Astrocyte of the cerebellum (primary cell): ENCODE measurements at regions not wholly inside any gene's neighbourhood (a gene's known extent, or its start where the extent isn't known, plus 50 kb on each side); places are given as distances from the start of the nearest gene placed in this dataset.

Source experiments
- DNase-seq: peaks from one replicate; pipeline ENCODE4 v3.0.0-alpha.2; 2011; ENCODE audit warnings: low read depth
- H3K4me3 ChIP-seq: 2 replicates; pipeline ENCODE4 v1.5.1; 2011; ENCODE audit warnings: mild to moderate bottlenecking, low read depth, low read length, moderate library complexity
- CTCF ChIP-seq: IDR thresholded peaks from 2 replicates; pipeline ENCODE4 v1.5.1; 2012; ENCODE audit warnings: low read length, low read depth, moderate library complexity, mild to moderate bottlenecking; ENCODE audit errors: missing control alignments
- in situ Hi-C: cut with HindIII; loops from 2 replicates; pipeline ENCODE4 v1.10.0; 2017; ENCODE audit warnings: low sequenced_read_pairs

- no peak for TF ChIP-seq CTCF
- in situ Hi-C loops, result no loop called here
- no peak for DNase-seq
- H3K4me3 ChIP-seq, result no peak overlapping the region
Measured at GRCh38 chr16:79929260-79929965, 328.9 kb upstream of the MAF start.

DNA sequence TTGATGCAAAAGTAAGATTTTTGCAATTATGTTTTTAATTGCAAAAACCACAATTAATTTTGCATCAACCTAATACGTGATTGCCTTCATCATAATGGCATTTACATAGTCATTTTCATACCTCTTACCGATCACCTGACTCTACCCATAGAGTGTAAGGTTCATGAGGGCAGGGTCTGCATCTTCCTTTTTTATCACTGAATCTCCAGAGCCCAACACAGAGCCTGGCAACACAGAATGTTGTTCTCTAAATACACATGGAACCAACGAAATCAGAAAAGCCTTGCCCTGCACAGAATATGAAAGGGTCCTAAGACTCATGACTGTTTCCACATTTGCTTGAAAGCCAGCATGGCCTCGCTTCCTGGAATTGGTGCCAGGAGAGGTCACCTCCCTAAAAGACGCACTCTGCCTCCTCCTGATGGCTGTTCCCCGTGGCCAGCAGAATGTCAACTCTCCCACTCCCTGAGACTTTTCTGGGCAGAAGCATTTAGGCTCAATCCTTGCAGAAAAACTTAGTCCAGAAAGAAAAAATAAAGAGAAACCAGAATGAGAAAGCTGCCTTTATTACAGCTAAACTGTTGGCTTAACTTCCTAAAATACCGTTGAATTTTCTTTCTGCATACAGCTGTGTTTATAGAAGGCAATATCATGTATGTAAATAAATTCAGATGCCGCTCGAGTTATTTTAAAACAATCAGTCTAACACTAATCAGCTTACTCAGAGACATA lies 327.8 kb upstream of the MAF start:
- DNase-seq, result no peak
- no peak overlapping the region for H3K4me3 ChIP-seq
- TF ChIP-seq CTCF, result no peak
- in situ Hi-C loops, result no loop called here

DNA sequence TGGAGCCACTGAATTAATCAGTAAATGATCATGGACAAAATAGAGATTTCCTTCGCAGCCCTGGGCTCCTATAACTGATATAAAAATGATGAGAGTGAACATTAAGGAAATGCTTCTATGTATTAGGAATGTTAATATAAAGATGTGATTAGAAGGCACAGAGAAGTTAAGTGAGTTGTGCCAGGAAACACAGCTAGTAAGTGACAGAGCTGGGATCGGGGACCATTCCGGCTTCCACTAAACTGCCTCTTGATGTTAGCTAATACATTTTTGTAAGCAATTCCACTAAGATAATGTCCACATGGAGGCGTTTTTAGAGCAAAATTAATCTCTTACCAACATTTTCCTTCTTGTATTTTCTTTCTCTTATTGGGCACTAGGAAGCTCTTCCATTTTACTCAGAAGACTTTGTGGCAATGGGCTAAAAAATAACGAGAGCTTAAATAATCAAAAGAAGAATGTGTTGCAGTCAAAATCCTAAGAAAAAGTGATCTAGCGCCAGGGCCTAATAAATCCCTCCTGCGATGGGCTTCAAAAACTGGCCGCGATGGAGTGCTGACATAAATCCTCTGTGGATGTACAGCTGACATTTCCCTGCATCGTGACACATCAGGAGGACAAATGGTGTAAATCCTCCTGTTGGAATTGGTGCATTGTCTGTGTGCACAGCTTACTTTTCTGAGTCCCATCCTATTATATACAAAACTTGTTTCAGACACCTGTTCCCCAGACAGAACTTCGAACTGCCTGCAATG lies 326.1 kb upstream of the MAF start:
- no peak for DNase-seq
- in situ Hi-C loops, result no loop called here
- H3K4me3 ChIP-seq, result no peak overlapping the region
- no peak for TF ChIP-seq CTCF

DNA sequence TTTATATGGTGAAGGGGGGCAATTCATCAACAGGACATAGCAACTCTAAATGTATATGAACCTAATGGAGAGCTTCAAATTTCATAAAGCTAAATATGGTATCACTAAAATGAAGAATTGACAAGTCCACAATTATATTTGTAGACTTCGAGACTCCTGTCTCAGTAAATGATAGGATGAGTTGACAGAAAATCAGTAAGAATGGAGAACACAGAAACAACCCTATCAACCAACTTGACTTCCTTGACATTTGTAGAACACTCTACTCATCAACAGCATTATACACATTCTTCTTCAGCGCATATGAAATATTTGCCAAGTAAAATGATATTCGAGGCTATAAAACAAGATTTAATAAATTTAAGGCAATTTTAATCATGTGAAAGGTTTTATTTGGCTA lies 322.9 kb upstream of the MAF start:
- DNase-seq, result no peak
- no peak overlapping the region for H3K4me3 ChIP-seq
- TF ChIP-seq CTCF, result no peak
- in situ Hi-C loops, result no loop called here

- DNase-seq, result no peak
- no peak overlapping the region for H3K4me3 ChIP-seq
- in situ Hi-C loops, result no loop called here
- TF ChIP-seq CTCF, result no peak
Measured at GRCh38 chr16:79920685-79921084, 320.1 kb upstream of the MAF start.

- no peak for DNase-seq
- no peak for TF ChIP-seq CTCF
- no peak overlapping the region for H3K4me3 ChIP-seq
- in situ Hi-C loops, result no loop called here
Measured at GRCh38 chr16:79918916-79919315, 318.4 kb upstream of the MAF start.
